NCI-H1694 (cell line): ENCODE measurements at regions not wholly inside any gene's neighbourhood (a gene's known extent, or its start where the extent isn't known, plus 50 kb on each side); places are given as distances from the start of the nearest gene placed in this dataset.

Experiments
- DNase-seq: peaks from one replicate; lab custom pipeline; 2025; lab: John Stamatoyannopoulos, UW

DNA sequence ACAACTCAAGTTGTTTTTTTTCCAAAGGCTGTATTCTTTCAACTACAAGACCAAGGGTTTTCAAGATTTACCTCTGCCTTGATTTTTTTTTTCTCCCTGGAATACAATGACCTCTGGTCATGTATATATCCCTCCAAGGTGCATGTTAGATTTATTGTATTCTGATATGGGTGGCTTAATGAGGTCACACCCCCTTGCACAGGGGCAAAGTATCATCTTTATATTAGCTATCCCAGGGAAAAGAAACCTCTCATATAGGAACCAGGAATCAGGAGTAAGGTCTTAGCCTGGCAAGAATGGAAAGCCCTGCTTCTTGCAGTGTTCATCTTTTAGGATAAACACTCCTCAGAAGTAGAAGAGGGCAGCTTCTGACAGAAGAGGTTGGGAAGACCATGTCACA is 516.9 kb upstream of the TENM4 start:
- no peak for DNase-seq

DNA sequence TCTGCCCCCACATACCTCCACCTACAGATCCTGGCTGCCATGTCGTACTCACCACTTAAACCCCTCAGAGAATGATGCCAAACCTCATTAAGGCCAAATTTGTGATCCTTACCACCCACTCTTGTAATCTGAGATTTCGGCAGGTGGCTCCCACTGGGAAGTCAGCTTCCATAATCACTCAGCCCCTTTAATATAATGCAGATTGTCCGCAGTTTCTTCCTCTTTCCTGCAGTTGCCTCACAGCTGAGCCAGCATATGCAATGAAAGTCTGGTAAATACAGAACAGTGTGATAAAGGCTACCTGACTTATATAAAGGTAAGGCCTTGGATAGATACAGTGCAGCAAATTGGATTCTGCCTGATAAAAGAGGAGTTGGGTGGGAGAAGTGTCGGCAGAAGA is 515.2 kb upstream of the TENM4 start:
- no peak for DNase-seq

DNA sequence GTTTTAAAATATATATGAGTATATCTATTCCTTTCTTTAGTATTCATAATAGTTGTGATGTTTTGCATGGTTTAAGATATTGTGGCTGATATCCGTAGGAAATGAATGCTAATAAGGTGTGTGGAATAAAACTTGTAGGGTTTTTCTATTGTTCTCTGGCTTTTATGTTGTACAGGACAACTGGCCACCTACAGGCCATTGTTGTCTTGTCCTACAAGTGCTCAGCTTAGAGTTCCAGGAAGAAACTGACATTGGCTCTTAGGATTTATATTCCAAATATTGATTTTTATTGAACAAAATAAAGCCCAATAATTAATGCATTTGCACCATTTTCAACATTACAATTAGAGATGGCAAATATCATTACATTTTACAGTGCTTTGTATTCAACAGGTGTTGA is 512.8 kb upstream of the TENM4 start:
- no peak for DNase-seq

DNA sequence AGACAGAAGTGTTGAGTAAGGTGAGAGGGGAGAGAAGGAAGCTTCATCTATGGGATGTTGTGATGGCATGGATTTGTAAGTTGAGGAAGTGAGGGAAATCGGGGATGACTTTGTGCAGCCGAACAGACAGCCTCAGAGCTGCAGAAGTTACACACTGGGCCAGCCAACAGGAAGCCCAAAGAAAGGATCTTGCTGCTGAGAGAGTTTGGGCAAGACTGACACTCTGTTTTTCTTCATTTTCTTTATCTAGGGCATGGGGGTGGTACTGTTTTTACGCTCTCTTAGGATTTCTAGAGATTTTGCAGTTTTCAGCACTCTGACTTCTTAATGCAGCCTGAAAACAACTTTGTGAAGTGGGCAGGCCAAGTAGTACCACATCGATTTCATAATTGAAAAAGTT is 509.9 kb upstream of the TENM4 start:
- no peak for DNase-seq

DNA sequence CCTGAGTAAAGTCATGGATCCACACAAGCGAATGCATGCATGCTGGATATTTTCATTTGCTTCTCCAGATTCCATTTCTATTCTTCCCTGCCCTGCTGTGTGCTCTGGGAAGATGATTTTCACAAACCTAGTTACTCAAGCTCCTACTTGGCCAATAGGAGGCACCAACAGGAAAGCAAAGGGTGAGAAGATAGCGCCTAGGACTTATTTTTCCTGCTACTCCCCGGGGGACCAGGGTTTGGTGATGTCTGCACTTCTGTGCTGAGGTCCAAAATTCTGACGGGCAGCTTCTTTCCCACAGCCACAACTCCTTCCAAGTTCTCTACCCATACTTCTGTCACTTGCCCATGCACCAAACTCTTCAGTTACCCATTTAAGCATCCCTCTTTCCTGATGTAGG is 509.3 kb upstream of the TENM4 start:
- no peak for DNase-seq

DNA sequence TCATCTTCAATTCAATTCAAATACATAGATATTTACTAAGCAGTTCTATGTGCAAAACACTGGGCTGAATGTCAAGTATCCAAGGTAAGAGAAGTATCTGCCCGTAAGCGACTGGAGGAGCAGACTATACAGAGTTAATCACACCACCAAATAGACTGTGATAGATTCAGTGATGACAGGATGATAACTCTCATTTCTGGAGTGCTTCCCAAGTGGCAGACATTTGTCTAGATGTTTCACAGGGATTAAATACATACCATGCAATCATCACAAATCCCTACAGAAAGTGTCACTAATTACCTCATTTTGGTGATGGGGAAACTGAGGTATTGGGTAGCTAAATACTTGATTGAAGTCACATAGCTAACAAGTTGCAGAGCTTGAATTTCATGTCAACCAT is 508.7 kb upstream of the TENM4 start:
- DNase-seq, result no peak

DNA sequence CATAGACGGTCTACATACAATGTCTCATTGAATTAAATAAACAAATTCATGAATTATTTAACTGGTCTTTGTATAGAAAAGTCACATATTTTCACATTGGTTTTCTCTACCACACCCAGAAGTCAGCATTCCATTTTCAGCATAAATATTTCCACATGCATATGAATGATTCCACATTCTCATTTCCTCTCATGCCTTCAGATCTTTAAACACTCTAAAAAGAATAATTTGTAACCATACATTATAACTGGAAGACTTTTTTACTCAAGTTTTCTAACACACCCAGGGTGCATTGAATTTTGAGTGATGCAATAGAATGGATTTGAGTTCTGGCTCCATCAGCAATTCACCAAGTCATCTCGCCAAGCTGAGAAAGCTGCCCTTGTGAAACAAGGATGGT is 501.8 kb upstream of the TENM4 start:
- DNase-seq, result no peak

DNA sequence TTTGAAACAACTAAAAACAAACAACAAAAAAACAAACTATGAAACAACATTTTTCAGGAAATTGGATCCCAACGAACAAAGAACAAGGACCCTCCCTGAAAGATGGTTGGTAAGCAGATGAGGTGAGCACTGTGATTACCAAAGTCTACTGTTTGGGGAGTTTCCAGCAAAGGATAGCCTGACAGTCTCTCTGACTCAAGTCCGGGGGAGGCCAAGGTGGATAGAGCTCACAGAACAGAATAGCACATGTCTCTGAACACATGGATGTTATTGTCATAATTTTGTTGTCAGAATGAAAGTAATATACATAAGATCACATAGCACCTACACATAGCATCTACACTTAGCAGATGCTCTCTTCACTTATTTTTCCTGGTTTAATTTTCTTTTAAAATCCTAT is 501.3 kb upstream of the TENM4 start:
- no peak for DNase-seq

DNA sequence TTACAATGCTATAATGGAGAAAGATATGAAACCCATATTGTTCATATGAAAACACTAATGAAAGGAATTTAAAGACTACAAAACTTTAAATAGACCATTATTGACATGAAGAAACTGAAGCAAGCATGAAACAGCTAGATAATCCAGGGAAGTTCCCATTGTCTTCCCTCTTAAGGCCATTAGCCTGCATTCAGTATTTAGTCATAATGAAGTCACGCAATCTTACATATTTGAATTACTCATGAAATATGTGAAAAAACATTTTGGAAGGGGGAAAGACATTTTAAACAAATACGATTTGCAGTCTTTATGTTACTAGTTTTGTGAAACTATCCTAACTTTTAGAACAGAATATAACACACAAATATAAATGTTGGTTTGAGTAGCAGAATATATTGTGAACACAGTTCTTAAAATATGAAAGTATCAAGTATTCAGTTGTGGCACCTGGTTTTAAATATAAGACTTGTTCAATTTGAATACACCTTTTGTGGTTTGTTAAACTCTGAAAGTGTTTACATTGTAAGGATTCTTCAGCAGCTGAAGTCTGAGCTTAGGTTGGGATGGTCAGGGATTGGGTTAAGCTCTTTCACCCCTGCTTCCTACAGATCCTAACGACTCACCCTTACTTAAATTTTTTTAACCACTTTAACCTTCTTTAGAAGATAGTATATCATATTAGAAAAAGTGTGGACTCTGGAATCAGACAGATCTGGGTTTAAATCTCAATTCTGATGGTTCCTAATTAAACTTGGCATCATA is 500.3 kb upstream of the TENM4 start:
- no peak for DNase-seq

DNA sequence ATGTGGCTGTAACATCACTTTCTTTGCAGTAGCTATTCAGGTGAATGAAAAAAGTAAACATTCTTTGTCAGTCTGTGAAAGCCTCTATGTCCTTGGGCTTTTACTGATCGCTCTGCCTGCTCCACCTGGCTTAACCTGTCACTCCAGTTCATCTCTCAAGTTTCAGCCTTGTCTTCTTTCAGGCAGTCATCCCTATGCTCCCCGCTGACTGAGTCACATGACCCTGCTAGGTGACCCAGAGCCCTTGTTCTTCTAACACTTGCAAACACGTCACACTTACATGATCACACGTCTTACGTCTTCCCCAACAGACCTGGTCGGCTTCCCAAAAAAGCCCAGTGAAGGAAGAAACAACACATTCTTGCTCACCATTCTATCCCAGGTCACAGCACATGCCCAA is 499.3 kb upstream of the TENM4 start:
- DNase-seq, result no peak

DNA sequence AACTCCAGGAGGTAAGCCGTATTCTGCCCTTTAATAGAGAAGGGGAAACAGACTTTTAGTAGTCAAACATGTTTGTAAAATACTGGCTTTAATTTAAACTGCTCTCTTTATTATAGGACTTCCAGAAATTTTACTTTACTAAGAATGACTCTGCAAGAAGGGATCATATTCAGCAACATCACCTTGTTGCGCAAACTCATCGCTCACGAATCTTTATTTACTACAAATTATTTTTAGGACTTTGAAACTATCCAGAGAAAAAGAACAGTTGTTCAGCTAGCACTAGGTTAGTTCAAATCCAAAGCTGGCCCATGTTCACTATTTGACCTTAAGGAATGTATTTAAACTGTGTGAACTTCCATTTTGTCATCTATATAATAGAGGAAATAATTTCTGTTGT is 498.3 kb upstream of the TENM4 start:
- no peak for DNase-seq

DNA sequence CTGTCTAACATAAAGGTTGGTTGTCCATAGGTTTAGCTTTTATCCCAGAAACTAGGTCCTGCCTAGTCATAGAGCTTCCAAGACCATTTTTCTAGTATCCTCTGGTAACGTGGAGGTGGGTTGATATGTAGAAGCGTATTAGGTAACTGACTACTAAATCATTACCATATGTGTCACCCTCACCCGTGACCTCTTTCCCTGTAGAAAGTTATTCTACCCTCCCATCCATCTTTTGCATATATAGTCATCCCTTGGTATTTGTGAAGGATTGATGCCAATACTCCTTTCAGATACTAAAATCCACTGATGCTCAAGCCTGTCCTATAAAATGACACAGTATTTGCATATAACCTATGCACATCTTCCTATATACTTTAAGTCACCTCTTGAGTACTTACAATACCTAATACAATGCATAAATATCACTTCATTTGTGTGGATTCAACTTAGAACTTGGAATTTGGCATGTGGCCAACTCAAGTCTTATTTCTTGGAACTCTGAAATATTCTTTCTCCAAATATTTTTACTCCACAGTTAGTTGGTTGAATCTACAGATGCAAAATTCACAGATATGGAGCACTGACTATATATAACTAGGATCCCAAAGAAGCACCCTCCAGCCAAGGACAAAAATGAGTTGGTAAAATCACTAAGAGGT is 497.0 kb upstream of the TENM4 start:
- DNase-seq, result no peak

DNA sequence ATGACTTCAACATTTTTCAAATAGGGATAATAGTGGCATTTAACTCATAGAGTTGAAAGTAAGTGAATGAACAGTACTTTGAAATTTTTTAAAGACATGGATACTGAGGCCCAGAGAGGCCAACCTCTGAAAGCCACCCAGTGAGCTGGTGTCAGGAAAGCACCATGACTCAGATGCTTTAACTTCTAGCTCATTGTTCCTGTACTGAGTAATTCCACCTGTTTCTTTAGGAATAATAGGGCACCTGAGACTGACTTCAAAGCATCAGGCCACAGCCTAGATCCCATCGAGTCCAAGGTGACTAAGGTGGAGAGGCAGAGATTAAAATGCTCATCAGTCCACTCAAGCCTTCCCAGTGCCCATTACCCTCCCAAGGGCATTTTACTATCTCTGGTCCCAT is 491.8 kb upstream of the TENM4 start:
- no peak for DNase-seq

DNA sequence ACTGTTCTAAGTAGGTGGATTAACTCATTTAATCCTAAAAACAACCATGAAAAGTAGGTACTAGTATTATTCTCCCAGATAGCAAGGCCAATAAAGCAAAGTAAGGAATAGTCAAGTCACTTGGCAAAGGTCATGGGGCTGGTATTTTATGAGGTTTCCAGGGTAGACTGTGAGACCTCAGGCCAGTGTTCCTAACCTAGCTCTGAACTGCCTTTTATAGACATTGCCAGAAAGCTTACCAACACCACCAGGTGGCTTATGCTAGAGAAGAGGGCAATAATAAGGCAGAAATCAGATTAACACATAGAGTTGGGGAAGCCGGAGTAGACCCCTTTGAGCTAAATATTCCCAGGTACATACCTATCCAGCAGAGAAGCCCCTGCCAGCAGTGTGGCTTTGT is 490.9 kb upstream of the TENM4 start:
- no peak for DNase-seq

DNA sequence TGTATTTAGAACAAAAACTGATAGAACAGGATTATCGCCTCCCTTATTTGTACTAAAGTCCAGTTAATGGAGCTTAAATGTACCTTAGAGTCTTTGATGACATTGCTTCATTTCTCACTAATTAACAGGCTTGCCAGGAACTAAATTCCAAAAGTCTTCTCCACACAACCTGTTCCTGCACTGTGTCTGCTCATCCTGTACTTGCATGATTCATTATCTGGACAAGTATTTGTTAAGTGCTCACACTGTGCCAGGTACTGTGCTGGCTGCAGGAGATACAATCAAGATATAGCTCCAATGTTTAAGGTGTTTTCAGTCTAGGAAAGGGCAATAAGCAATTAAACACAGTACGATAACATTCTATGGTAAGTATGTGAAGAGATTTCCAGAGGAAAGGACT is 485.9 kb upstream of the TENM4 start:
- DNase-seq, result no peak

DNA sequence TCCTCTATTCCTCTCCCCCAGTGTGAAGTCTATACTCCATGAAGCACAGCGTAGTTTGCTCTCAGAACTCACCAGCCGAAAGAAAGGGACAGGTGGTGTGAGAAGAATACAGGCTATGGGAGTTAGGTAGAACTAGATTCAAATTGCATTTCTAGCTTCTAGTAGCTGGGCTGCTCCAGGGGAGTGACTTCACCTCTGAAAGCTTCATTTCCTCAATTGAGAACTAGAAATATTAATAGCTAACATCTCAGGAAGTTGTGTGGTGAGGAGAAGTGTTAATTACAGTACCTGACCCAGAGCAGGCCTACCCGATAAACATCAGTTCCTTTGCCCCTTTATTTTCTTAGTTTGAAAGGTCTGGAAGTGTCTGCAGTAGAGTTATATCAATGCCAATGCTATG is 484.7 kb upstream of the TENM4 start:
- no peak for DNase-seq

DNA sequence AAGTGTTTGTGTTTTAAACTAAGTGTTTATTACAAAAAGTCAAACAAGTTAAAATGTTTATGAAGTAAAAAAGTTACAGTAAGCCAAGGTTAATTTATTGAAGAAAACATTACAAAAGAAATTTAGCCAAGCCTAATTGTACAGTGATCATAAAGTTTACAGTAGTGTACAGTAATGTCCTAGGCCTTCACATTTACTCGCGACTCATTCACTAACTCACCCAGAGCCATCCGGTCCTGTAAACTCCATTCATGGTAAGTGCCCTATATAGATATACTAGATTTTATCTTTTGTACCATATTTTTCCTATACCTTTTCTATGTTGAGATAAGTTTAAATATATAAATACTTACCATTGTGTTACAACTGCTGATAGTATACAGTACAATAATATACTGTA is 481.8 kb upstream of the TENM4 start:
- DNase-seq, result no peak

DNA sequence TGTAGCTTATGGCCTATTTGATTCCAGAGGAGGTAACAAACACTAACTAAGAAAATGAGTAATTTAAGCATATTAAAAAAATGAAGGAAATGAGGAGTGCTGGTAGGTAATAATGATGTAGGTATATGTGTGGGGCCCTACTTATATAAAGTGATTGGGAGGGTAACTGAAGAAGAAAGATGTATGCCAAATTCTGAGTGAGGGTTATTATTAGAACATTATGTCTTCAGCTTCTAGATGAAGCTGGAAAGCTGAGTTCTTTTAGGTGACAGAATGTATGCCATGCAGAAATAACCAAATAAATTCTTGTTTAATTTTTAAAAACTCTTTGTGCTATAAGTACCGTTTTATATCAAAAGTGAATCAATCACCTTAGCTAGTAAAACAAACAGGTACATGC is 479.6 kb upstream of the TENM4 start:
- no peak for DNase-seq

DNA sequence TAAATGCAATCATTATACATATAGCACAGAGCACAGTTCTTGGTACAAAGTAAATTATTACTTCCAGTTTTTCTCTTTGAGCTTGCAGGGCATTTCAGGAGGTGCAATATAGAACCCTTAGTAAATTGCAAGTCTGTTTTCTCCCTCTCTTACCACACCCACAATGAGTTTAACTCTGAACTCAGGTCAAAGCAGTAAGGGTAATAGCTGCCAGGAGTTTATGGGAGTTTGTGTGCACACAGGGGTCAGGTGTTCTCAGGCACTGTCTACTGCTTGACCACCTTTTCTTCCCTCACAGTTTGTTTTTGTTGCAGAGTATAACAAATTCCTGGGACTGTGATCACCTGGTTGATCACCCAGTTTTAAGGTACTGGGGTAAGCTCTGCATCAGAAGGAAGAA is 478.5 kb upstream of the TENM4 start:
- no peak for DNase-seq

DNA sequence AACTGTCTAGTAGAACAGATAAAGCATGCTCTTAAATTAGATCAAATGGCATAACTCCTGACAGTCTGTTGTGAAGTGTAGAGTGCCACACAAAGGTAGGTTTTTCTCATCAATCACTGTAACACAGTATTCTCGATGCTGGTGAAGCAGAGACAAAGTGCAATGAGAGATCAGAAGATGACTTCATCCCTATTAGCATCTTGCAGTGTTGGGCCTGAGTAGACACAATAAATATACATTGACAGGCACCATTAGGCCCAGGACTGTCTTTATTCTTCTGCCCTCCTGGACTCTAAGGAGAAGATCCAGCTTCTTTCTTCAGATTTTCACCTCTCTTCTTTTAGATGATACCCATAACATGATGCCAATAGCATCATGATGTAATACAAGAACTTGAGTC is 478.0 kb upstream of the TENM4 start:
- DNase-seq, result no peak

DNA sequence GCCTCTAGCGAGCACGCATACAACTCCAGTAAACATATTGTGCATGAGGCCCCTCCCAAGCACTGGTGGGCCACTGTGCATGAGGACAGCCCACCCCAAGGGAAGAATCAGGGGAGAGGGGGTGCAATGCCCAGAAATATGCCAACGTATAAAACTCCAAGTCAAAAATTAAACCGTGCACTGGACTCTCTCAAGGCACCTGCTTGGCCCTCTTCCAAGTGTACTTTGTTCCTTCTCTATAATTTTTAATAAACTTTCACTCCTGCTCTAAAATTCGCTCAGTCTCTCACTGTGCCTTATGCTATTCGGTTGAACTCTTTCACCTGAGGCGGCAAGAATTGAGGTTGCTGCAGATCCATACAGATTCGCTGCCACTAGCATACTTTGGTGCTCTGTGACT is 465.3 kb upstream of the TENM4 start:
- DNase-seq, result no peak

DNA sequence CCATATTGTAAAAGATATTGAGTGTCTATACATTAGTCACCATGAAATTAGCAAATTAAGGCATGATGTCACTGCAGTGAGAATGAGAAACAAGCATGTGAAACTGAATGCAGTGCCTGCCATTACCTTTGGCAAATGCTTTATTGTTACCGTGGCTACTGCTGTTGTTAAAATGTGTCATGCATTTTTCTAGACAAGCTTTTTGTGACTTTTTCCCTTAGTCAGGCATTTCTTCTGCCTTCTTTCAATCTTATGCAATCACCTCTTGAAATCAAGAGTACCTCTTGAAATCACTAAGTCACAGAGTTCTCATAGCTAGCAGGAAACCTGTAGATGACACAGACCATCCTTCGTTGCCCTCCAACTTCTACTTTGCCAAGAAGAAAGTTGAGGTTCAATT is 461.7 kb upstream of the TENM4 start:
- DNase-seq, result no peak

DNA sequence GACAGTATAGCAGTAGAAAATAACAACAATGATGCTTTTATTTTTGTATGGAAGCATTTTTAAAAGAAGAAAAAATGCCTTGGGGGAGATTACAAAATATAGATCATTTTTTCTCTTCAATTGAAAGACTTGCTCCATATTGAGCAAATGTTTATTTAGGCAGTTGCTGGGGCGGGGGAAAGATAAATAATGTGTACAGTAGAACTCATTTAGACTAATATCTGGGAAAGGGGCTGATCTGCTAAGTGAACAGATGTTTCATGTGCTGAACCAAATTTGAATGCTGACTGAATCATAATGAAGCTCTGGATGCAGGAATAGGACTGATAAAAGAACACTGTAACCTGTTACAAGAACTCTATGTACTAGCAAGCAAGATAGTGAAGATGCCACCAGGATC is 457.1 kb upstream of the TENM4 start:
- DNase-seq, result no peak

DNA sequence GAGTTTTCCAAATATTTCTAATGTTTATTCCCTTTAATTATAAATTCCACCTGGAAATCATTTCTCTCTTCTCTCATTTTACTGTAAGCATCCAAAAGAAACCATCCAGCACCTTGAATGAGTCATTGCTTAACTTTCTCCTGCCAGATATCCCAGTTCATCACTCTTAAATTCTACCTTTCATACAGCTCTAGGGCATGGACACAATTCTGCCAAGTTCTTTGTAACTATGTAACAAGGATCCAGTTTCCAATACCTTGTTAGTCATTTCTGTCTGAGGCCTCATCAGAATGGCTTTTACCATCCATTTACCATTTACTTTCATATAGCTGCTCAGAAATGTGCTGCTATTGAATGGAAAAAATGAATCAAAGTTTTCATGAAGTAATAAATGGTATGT is 455.4 kb upstream of the TENM4 start:
- no peak for DNase-seq
